ENCODE measurements at regions not wholly inside any gene's neighbourhood (a gene's known extent, or its start where the extent isn't known, plus 50 kb on each side); places are given as distances from the start of the nearest gene placed in this dataset.

DNA sequence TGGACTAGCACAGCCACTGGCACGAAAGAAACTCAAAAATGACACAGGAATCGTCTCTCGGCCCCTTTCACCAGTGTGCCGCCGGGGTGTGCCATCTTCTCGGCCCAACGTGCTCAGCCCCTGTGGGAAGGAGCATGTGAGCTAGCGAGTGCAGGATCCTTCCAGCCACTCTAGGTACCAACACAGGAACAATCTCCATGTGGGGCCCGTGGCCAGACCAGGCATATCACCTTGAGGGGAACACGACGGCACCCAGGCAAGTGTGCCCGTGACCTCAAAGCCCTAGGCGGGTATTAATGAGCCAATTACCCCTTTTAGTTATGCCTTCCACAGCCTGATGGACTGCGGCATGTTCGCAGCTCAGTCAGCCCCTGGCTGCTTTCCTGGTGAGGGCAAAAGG, 231.5 kb downstream of the FAT4 start:
- TF ChIP-seq, protein P1, sequence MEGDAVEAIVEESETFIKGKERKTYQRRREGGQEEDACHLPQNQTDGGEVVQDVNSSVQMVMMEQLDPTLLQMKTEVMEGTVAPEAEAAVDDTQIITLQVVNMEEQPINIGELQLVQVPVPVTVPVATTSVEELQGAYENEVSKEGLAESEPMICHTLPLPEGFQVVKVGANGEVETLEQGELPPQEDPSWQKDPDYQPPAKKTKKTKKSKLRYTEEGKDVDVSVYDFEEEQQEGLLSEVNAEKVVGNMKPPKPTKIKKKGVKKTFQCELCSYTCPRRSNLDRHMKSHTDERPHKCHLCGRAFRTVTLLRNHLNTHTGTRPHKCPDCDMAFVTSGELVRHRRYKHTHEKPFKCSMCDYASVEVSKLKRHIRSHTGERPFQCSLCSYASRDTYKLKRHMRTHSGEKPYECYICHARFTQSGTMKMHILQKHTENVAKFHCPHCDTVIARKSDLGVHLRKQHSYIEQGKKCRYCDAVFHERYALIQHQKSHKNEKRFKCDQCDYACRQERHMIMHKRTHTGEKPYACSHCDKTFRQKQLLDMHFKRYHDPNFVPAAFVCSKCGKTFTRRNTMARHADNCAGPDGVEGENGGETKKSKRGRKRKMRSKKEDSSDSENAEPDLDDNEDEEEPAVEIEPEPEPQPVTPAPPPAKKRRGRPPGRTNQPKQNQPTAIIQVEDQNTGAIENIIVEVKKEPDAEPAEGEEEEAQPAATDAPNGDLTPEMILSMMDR (IDR thresholded peaks at IDR 0.05), result no peak
- TF ChIP-seq POLR2A (IDR thresholded peaks at IDR 0.05), result no peak
